IMR-90 (cell line): ENCODE measurements at regions not wholly inside any gene's neighbourhood (a gene's known extent, or its start where the extent isn't known, plus 50 kb on each side); places are given as distances from the start of the nearest gene placed in this dataset.

Experiments used
- ATAC-seq: fragments of 200-7000 bp; cut with Tn5 transposase; 2 replicates; pipeline ENCODE4 v1.9.1; 2020; ENCODE audit warnings: low read depth, mild to moderate bottlenecking, moderate library complexity
- BruUV-seq: library from RNA; stranded (reverse); fragments of 400-500 nt; replicated peaks from 2 replicates; lab custom pipeline; 2021; lab: Mats Ljungman, UMichigan
- CTCF ChIA-PET: fragments of 300-600 bp; formaldehyde crosslinking; extraction: SDS; loops from one replicate; lab custom pipeline; 2021; ENCODE audit warnings: antibody characterized with exemption; lab: Yijun Ruan, JAX
- POLR2A ChIA-PET: fragments of 300-600 bp; sonication (Branson Sonifier 250); formaldehyde crosslinking; loops from one replicate; lab custom pipeline; 2022; ENCODE audit warnings: antibody characterized with exemption; ENCODE audit not compliant: unreplicated experiment; lab: Charles Lee
- DNase-seq: peaks from one replicate; pipeline ENCODE4 v3.0.0; 2013
- H2AFZ ChIP-seq: replicated peaks from 2 replicates; pipeline ENCODE3; 2013; ENCODE audit warnings: low read length, mild to moderate bottlenecking; ENCODE audit not compliant: poor library complexity
- H2AK5ac ChIP-seq: 2 replicates; pipeline ENCODE4 v1.6.1; 2013; ENCODE audit warnings: low read depth, low read length, inconsistent platforms
- H2AK9ac ChIP-seq: replicated peaks from 2 replicates; pipeline ENCODE3; 2013; ENCODE audit warnings: mild to moderate bottlenecking, low read depth, low read length, moderate library complexity; ENCODE audit not compliant: poor library complexity
- H2BK120ac ChIP-seq: 2 replicates; pipeline ENCODE4 v1.6.1; 2013; ENCODE audit warnings: low read depth, low read length, inconsistent platforms
- H2BK15ac ChIP-seq: 3 replicates; pipeline ENCODE4 v1.6.1; 2013; ENCODE audit warnings: low read depth, low read length, inconsistent platforms
- H2BK20ac ChIP-seq: 2 replicates; pipeline ENCODE4 v1.6.1; 2013; ENCODE audit warnings: low read depth, mild to moderate bottlenecking, inconsistent platforms, low read length, moderate library complexity
- H2BK5ac ChIP-seq: 2 replicates; pipeline ENCODE4 v1.6.1; 2013; ENCODE audit warnings: mild to moderate bottlenecking, low read depth, low read length, inconsistent platforms; ENCODE audit not compliant: poor library complexity, severe bottlenecking
- H3K14ac ChIP-seq: replicated peaks from 2 replicates; pipeline ENCODE4 v1.6.1; 2013; ENCODE audit warnings: low read depth, low read length, inconsistent platforms
- H3K18ac ChIP-seq: 2 replicates; pipeline ENCODE4 v1.6.1; 2013; ENCODE audit warnings: low read depth, low read length, control low read depth
- H3K23ac ChIP-seq: 2 replicates; pipeline ENCODE4 v1.6.1; 2013; ENCODE audit warnings: low read depth, low read length, inconsistent platforms
- H3K27ac ChIP-seq: 2 replicates; pipeline ENCODE4 v1.5.1; 2013; ENCODE audit warnings: mild to moderate bottlenecking, control low read depth, low read length; ENCODE audit not compliant: insufficient read depth
- H3K27me3 ChIP-seq: 2 replicates; pipeline ENCODE4 v1.6.1; 2013; ENCODE audit warnings: low read length; ENCODE audit not compliant: control insufficient read depth, insufficient read depth
- H3K36me3 ChIP-seq: 2 replicates; pipeline ENCODE4 v1.6.1; 2013; ENCODE audit warnings: low read length, mixed read lengths; ENCODE audit not compliant: control insufficient read depth, insufficient read depth
- H3K4ac ChIP-seq: 2 replicates; pipeline ENCODE4 v1.6.1; 2013; ENCODE audit warnings: low read depth, low read length, inconsistent platforms
- H3K4me1 ChIP-seq: 2 replicates; pipeline ENCODE4 v1.6.1; 2013; ENCODE audit warnings: low read length, mixed read lengths; ENCODE audit not compliant: control insufficient read depth, insufficient read depth
- H3K4me2 ChIP-seq: 2 replicates; pipeline ENCODE4 v1.6.1; 2013; ENCODE audit warnings: low read depth, mild to moderate bottlenecking, control low read depth, low read length, moderate library complexity
- H3K4me3 ChIP-seq: 2 replicates; pipeline ENCODE4 v1.5.1; 2013; ENCODE audit warnings: low read depth, mild to moderate bottlenecking, control low read depth, low read length, moderate library complexity; ENCODE audit not compliant: insufficient read depth
- H3K56ac ChIP-seq: 2 replicates; pipeline ENCODE4 v1.6.1; 2013; ENCODE audit warnings: low read length, inconsistent platforms; ENCODE audit not compliant: insufficient read depth; ENCODE audit errors: extremely low read depth
- H3K79me1 ChIP-seq, 2 experiments: 2 replicates each; pipeline ENCODE4 v1.6.1; 2013; ENCODE audit warnings: low read length in 2 of 2, inconsistent platforms in 1 of 2, low read depth in 1 of 2
- H3K9ac ChIP-seq: 2 replicates; pipeline ENCODE4 v1.6.1; 2013; ENCODE audit warnings: low read depth, low read length, control low read depth
- H3K9me1 ChIP-seq: 2 replicates; pipeline ENCODE4 v1.6.1; 2013; ENCODE audit warnings: low read length, inconsistent platforms; ENCODE audit not compliant: insufficient read depth
- H3K9me3 ChIP-seq: 2 replicates; pipeline ENCODE4 v1.6.1; 2013; ENCODE audit warnings: low read length; ENCODE audit not compliant: control insufficient read depth, insufficient read depth
- H4K20me1 ChIP-seq: 2 replicates; pipeline ENCODE4 v1.6.1; 2013; ENCODE audit warnings: low read length, inconsistent platforms; ENCODE audit not compliant: insufficient read depth
- H4K5ac ChIP-seq: 2 replicates; pipeline ENCODE4 v1.6.1; 2013; ENCODE audit warnings: mild to moderate bottlenecking, low read depth, low read length, control low read depth
- H4K8ac ChIP-seq, 2 experiments: 2 replicates each; pipeline ENCODE4 v1.6.1; 2013; ENCODE audit warnings: low read depth in 2 of 2, low read length in 2 of 2, control low read depth in 1 of 2, inconsistent platforms in 1 of 2
- H4K91ac ChIP-seq: 2 replicates; pipeline ENCODE4 v1.6.1; 2013; ENCODE audit warnings: low read depth, low read length, inconsistent platforms; ENCODE audit not compliant: insufficient read depth
- BHLHE40 ChIP-seq: fragments of 150-350 bp; IDR thresholded peaks from 2 replicates; pipeline ENCODE4 v1.6.1; 2016; ENCODE audit warnings: mild to moderate bottlenecking, low read depth, low read length
- MAZ ChIP-seq: IDR thresholded peaks from 2 replicates; pipeline ENCODE4 v1.6.1; 2012; ENCODE audit warnings: low read depth, mild to moderate bottlenecking, low read length, improper control_type of control experiment, moderate library complexity, borderline replicate concordance
- RFX5 ChIP-seq: IDR thresholded peaks from 2 replicates; pipeline ENCODE4 v1.8.0; 2012; ENCODE audit warnings: low read depth, mild to moderate bottlenecking, low read length, moderate library complexity
- WGBS, 2 experiments: methylation state at CpG; one replicate each; pipeline versions ENCODE4 v1.1.5 to v1.1.7; 2013; ENCODE audit warnings: missing lambda C conversion rate in 2 of 2; ENCODE audit not compliant: insufficient read length in 1 of 2; ENCODE audit errors: extremely low coverage in 2 of 2; 5-methylcytosine and 5-hydroxymethylcytosine counted together
- dilution Hi-C: fragments of 300-500 bp; cut with HindIII; formaldehyde crosslinking; loops from one replicate; pipeline ENCODE4 v1.14.3; 2018; ENCODE audit warnings: low sequenced_read_pairs; ENCODE audit not compliant: unreplicated experiment
- in situ Hi-C: fragments of 300-500 bp; cut with MboI; formaldehyde crosslinking; loops from 3 replicates; pipeline ENCODE4 v1.14.3; 2019; ENCODE audit warnings: low sequenced_read_pairs, inconsistent platforms, mixed read lengths
- intact Hi-C: fragments of 100-400 bp; cut with micrococcal nuclease; formaldehyde crosslinking; loops from 2 replicates; pipeline ENCODE4 v1.10.0; 2022

GRCh38 chr17:79192503-79193351, 118.1 kb downstream of the ENGASE start:
- ChIA-PET POLR2A (no interaction called here), CTCF (interaction anchor here (0.7 kb wide), 1 partner anchor 208 kb away, joined by 6 read pairs; no protein-coding TSS in a partner anchor)
- Histone ChIP-seq H2BK5ac (no peak overlapping the region), H3K4me1 (no peaks in the 10 kb centered on the region), H4K5ac (no peak overlapping the region), H4K91ac (no peak overlapping the region), H3K79me1 (no peaks in the 10 kb centered on the region), H4K8ac (no peak overlapping the region), H4K20me1 (no peaks in the 10 kb centered on the region), H3K9me1 (no peaks in the 10 kb centered on the region), H3K4ac (no peak overlapping the region), H3K56ac (no peak overlapping the region), H2BK120ac (no peak overlapping the region), H2BK15ac (no peak overlapping the region), H2BK20ac (no peak overlapping the region), H2AK5ac (no peak overlapping the region), H3K27ac (no peak overlapping the region), H3K4me2 (no peak overlapping the region), H3K9ac (no peak overlapping the region), H2AK9ac (no peak overlapping the region), H3K27me3 (peaks cover 31% of the 10 kb centered on the region), H3K36me3 (no peaks in the 10 kb centered on the region), H3K9me3 (no peaks in the 10 kb centered on the region), H2AFZ (no peak overlapping the region), H3K14ac (no peak overlapping the region), H3K18ac (no peak overlapping the region), H3K23ac (no peak overlapping the region), H3K4me3 (no peak overlapping the region)
- no TSS peak for BruUV-seq
- DNase-seq (peak; percentile 11), ATAC-seq (peak; percentile 77)
- intact Hi-C loops, result no loop called here
- WGBS, 2 experiments, result 4% methylated on average over 14 of the region's 22 CpGs; no CpG with 5 or more reads in 1 of the 2 experiments
- TF ChIP-seq MAZ, result no peak
- TF ChIP-seq BHLHE40, result peak; percentile 15; the same call in 1 of the 2 replicates
- no peak for TF ChIP-seq RFX5
- in situ Hi-C loops, result no loop called here
- dilution Hi-C loops, result no loop called here
